SHP77 treated with DMSO at 0.1 percent for 48 hours (cell line): ENCODE measurements at regions not wholly inside any gene's neighbourhood (a gene's known extent, or its start where the extent isn't known, plus 50 kb on each side); places are given as distances from the start of the nearest gene placed in this dataset.

Source experiments
- DNase-seq: peaks from one replicate; lab custom pipeline; 2025; lab: John Stamatoyannopoulos, UW

DNA sequence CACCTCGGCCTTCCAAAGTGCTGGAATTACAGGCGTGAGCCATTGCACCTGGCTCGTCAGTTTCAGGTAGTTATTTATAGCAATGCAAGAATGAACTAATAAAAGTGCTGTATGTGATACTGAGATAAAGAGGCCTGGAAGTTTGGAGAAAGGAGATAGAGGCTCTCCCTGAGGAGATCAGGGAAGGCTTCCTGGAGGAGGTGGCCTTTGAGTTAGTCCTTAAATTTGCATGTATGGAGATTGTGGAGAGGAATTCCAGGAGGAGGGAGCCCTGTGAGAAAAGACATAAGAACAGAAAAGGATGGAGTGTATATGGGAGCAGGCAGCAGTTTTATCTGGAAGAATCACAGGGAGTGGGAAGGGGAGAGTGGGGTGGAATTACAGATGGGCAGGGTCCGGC lies 276.6 kb upstream of the EEF2KMT start:
- DNase-seq, result no peak

DNA sequence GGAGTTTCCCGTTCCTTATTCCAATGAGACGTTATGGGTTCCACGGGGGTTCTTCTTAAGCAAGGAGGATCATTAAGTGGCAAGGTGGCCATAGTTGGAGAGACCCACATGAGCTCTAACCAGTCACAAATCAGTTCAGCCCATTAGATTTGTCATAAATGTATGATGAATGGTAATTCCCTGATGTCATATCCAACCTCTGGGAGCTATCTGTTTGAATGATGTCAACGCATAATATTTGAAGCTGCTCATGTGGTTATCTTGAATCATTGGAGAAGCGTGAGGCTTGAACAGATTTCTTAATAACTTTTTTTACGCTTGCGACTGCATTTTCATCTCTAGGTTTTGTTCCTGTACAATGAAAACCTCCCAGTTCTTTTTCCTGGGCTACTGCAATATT lies 270.4 kb upstream of the EEF2KMT start:
- DNase-seq, result no peak

DNA sequence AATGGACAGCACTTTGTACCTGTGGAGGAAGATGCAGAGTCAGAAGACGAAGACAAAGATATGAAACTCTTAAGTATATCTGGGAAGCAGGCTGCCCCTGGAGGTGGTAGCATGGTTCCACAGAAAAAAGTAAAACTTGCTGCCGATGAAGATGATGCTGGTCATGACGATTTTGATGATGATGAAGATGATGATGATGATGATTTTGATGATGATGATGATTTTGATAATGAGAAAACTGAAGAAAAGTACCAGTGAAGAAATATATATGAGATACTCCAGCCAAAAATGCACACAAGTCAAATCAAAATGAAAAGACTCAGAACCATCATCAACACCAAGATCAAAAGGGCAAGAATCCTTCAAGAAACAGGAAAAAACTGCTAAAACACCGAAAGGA lies 268.5 kb upstream of the EEF2KMT start:
- DNase-seq, result no peak

DNA sequence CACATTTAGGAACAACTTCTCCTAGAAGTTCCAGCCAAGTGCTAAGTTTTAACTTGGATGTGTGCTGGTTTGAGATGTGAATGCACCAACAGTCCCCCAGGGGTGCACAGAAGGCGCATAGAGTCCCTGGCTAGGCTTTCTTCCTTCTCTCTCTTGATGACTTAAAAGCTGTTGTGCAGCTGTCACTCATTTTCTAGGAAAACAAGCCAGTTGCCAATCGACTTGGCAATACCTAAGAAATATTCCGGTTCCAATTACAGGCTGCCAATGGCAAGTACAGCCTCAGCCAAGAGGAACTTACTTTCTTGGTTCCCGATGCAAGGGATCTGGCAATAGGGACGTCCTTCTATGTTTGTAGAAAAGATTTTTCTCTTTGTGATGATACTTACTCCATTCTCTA lies 266.6 kb upstream of the EEF2KMT start:
- DNase-seq, result no peak

DNA sequence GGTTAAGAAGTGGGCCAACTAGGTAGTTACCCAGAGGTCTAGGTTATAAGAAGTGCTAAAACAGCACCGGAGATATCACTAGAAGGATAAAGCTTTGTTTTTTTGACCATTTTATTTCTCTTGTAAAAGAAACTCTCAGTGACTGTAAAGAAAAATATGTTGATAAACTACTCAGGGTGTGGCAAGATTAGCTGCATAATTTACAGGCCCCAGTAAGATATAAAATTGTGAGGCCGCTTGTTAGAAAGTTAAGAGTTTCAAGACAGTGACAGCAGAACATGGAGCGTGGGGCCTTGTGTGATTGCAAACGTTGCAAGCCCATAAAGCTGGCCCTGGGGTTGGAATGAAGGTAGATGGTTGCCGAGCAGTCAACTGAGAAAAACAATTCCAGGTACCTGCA lies 263.7 kb upstream of the EEF2KMT start:
- DNase-seq, result no peak

DNA sequence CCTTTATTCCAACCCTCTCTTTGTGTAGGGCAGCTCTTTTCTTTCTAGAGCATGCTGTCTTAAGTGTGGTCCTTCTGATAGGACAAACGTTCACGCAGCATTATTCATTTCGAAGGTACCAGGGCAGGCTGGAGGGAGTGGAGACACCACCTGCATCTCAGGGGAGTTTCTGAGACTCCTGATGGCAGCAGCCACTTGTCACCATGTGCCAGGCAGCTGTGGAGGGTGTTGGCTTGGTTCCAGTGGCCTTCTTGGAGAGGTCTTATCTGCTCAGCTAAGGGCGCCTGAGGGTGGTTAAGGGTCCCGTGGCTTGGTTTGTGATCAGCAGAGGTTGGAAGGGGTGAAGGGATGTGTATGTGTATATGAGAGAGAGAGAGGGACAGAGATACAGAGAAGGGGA lies 257.1 kb upstream of the EEF2KMT start:
- no peak for DNase-seq

DNA sequence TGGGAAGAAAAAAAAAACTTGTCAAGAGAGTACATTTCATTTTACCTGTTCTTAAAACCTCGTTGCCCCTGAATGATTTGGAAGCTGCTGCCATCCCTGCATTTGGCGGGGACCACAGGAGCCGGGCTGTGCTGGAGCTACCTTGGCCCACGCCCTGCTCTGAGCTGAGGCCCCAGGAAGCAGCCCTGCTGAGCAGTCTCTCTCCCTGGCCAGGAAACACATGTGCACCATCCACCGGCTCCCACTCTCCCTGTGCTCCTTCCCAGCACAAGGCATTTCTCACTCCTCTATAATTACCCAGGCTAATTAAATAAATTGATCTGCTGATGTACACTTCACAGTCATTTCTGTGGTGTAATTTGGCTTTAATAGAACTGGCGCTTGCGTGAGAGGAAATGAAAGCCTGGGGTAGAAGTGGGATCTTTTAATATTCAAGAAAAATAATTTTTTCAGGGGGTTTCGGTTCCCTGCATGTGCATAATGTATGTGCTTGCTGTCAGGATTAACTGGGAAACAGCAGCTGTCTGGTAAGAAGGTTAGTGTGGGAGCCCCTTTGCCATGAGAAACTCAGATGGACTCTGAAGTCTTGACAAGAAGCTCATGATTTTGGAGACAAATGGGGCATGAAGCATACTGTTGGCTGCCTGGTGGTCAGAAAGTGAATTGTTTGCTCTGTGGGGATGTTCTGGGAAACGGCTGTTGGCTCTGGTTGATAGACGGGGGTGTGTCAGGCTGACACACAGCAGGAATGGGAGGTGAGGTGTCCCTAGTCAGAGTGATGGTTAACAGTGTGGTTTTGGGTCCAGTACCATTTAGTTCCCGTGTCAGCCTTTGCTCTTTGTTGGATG lies 252.3 kb upstream of the EEF2KMT start:
- DNase-seq, result no peak

DNA sequence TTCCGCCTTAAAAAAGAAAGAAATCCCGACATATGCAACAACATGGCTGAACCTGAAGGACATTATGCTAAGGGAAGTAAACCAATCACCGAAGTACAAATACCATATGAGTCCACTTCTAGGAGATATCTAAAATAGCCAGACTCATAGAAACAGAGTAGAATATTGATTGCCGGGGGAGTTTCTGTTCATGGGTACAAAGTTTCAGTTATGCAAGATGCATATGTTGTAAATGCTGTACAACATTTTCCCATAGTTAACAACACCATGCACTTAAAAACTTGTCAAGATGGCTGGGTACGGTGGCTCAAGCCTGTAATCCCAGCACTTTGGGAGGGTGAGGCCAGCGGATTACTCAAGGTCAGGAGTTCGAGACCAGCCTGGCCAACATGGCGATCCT lies 251.5 kb upstream of the EEF2KMT start:
- no peak for DNase-seq

DNA sequence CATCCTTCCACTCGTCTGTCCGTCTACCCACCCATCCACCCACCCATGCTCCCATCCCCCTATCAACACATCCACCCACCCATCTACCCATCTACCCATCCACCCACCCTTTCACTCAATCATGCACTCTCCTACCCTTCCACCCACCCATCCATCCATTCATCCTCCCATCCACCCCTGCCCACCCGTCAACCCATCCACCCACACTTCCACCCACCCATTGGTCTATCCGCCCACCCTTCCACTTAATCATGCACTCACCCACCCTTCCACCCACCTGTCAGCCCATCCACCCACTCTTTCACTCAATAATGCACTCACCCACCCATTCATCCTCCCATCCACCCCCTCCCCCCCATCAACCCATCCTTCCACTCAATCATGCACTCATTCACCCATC lies 250.0 kb upstream of the EEF2KMT start:
- DNase-seq, result no peak

DNA sequence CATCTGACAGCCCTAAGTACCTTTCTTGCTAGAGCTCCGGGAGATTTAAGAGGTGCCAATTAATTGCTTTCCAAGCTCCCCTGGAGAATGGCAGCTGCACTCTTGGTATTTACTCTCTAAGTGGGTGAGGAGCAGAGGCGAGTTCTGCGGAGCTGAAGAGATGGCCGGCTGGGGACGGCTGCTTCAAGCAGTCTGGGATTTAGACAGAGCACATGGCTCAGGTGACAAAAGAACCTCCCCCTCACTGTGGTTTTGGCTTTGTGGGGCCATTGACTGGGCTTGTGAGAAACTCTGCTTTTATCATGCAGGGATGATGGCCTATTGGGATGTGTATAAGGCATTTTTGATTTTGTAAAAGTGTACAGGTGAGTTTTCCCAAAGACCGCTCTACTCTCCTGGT lies 239.3 kb upstream of the EEF2KMT start:
- DNase-seq, result no peak

DNA sequence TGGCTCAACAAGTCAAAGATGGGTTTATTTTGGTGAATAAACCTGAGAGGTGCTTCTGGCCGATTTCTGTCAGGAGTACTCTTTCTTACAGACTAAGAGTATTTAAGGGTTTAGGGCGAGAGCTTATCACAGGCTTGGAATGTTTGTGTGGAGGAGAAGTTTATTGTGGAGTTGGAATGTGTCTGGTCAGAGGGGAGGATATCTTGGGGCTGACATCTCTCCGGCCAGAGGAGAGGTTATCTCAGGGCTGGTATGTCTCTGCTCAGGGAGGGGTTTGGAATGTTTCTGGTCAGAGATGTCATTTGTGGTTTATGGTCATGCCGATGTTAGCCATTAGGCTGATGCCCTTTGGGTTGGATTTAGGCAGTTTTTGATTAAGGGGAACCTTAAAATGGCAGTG lies 236.4 kb upstream of the EEF2KMT start:
- no peak for DNase-seq

DNA sequence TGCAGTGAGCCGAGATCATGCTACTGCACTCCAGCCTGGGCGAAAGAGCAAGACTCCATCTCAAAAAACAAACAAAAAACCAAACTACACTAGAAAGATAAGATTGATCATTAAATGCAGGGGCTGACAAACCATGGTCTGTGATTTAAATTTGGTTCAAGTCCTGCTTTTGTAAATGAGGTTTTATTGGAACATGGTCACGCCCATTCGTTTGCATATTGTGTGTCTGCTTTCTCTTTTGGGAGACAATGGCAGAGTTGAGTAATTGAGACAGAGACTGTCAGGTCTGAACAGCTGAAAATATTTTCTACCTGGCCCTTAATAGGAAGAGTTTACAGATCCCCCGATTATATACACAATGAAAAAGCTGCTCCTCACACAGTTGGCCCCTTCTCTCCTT lies 235.5 kb upstream of the EEF2KMT start:
- no peak for DNase-seq

DNA sequence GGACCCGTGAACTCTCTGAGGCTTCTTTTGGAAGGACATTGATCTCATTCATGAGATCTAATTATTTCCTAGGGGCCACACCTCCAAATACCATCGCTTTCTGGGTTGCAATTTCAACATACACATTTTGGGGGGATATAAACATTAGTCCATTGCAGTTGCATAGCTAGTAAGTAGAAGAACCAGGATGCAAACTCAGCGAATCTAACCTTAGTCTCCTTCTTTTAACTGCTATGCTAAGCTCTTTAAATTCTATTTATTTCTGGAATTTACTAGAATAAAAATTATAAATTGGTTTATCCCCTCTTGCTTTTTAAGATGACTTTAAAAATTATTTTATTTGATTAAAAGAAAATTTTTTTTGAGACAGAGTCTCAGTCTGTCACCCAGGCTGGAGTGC lies 232.5 kb upstream of the EEF2KMT start:
- no peak for DNase-seq

DNA sequence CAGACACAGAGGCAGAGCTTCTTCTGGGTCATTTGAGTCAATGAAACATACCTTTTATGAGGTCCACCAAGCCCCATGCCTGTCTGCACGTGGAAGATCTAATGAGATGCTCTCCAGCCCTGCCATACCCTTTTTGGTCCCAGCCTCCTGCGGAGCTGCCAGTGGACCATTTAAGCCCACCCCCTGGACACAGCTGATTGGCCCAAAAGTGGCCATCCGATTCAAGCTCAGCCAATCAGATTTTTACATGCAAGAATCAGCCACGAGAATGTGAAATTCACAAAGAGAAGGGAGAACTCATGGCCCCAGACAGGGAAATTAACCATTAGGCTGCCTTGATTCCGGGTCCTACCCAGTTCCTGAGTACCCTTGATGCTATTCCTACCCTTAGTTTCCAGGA lies 231.0 kb upstream of the EEF2KMT start:
- DNase-seq, result no peak

DNA sequence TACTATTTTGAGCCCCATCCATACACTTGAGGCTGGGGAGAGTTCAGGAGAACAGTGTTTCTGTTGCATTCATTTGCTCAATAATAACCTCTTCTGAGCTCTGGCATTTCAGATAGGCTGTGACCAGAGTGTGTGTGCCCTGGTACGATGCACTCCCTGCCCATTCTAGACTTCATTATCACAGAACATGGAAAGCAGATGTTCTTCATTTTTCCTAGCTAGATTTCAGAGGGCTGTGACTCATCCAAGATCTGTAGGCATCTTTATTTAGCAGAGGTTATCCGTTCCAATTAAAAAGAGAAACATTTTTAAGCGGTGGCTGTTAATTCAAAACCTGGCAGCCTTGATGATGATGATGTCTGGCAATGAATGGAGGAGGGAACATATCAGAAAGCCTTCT lies 228.8 kb upstream of the EEF2KMT start:
- no peak for DNase-seq

DNA sequence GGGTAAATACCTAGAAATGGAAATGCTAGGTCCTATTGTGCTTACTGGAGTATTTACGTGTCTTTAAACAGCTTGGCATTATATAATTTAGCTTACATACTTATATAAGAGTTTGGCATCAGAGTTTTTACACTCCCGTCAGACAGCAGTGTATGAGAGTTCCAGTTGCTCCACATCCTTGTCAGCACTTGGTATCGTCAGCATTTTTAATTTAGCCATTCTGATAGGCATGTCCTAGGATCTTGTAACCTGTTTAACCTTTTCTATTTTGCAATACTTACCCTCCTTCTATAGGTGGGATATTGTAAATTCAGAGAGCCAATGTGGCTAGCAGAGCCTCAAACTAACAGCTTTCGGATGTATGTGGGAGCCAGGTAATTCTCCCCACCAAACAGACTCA lies 228.3 kb upstream of the EEF2KMT start:
- DNase-seq, result no peak

DNA sequence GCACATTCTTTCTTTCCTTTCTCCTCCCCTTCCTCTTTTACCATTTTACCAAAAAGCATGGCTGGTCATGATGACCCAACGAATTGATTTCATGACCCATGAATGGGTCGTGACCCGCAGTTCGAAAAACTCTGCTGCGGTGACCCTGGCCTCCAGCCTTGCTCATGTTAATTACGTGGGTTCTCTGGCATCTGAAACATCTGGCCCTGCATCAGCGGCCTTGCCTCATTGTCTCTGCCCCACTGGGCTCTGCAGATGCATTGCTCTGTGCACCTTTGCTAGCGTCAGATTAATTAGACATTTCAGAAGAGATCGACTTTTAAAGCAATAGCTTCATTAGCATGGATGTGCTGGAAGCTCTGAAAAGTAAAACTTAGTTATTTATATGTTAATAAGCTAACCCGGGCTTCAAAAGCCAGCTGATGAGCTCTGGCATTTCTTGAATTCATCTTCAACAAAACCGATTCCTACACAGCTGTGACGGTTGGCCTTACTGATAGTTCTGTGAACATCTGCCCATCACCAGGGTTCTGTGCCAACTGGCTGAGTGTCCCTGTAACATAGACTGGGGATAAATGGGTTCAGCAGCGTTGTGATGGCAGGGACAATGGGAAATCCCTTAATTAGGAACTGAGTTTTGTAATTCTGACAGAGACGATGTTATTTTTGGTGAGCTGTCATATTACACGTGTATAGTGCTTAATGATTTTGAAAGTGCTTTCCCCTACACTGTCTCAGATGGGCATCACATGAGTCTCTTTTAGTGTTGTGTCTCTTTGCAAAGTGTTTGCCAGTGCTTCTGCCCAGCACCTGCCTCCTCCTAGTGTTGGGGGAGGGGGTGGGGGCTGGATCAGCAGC lies 225.9 kb upstream of the EEF2KMT start:
- DNase-seq, result no peak

DNA sequence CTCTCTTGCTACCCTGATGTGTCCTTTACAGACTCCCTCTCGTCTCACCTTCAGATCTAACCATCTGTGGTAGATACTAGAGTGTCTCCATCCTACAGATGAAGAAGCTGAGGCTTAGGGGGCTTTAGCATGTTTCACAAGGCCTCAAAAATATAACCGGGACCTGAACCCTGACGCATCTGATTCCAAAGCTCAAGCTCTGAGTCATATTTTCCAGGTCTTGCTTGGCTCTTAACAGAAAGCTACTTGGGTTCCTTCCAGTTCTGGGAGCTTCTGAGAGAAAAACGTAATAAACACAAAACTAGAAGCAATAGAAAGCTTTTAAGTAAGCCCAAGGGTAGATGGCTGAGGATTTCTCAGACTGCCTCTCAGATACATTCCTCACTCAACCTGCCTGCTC lies 224.3 kb upstream of the EEF2KMT start:
- DNase-seq, result no peak

DNA sequence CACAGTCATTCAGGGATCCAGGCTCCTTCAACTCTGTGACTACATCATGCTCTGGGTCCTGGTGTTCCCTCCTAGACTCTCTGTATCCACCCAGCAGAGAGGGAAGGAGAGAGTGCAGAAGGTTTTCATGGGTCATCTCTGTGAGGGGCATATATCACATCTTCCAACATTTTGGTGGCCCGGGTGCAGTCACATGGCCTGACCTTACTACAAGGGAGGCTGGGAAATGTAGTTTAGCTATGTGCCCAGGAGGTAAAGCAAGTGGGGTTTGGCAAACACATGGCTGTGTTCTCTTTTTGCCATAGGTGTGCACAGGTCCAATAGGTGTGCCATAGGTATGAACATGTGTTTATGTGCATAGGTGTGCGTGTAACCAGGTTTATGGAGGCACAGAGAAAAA lies 222.2 kb upstream of the EEF2KMT start:
- no peak for DNase-seq

DNA sequence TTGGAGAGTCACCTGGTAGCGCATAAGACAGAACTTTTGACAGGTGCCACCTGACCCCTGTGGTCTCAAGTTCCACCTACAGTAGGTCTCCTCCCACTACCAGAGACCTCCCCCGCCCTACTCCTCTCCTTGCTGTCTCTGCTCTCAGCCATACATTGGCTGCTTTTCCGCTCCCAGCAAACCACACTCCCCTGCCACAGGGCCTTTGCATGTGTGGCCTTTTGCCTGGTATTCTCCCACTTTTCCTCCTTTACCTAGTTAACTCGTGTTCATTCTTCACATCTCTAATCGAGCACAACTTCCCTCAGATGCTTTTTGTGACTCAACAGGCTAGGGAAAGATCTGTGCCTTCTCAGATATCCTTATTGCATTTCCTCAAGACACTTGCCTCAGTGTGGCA lies 218.3 kb upstream of the EEF2KMT start:
- DNase-seq, result no peak

DNA sequence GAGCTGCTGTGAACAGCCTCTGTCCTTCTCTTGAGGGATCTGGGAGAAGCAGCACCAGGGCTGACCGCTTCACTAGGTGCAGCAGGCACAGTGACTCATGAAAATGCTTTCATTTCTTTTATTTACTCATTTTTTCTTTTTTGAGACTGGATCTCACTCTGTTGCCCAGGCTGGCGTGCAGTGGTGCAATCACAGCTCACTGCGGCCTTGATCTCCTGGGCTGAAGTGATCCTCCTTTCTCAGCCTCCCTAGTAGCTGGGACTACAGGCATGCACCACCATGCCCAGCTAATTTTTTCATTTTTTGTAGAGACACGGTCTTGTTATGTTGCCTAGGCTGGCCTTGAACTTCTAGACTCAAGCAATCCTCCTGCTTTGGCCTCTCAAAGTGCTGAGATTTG lies 216.8 kb upstream of the EEF2KMT start:
- DNase-seq, result no peak

DNA sequence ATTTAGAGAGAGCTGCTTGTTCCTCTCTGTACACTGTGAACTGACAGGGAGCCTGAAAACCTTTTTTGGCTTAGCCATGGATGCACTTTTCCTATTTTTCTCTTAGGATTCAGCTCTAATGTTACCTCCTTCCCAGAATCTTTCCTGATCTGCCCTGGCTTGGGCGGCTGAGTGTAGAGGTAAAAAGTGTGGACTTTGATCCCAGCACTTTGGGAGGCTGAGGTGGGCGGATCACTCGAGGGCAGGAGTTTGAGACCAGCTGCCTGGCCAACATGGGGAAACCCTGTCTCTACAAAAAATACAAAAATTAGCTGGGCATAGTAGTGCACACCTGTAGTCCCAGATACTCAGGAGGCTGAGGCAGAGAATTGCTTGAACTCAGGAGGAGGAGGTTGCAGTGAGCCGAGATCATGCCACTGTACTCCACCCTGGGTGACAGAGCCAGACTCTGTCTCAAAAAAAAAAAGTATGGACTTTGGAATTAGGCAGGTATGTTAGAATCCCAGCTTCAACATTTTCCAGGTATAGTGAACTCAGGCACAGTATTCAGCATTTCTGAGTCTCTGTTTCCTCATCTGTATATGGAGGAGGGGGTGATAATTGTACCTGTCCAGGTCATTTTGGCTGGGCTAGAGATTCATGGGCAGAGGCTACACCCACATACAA lies 212.5 kb upstream of the EEF2KMT start:
- no peak for DNase-seq

DNA sequence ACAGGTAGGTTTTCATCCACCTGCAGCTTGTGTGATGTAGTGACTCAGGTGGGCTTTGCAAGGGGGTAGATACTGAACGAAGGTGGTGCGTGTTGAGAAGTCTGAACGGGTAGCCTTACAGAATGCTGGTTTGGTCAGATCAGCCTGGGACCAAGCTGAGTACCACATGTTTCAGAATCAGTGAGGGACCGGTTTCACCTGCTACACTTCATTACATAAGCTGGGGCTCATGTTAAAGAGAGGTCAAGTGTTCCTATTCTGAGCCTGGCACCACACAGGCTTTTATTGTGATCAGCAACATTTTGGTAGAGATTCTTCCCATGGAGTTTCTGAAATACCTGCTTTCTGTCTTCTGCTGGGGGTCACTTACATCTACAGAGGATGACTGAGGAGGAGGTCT lies 207.4 kb upstream of the EEF2KMT start:
- no peak for DNase-seq
